Neutrophil (primary cell): ENCODE measurements at regions not wholly inside any gene's neighbourhood (a gene's known extent, or its start where the extent isn't known, plus 50 kb on each side); places are given as distances from the start of the nearest gene placed in this dataset.

ENCODE experiments used
- H3K27ac ChIP-seq: fragments of 200-600 bp; sonication (generic); 2 replicates; pipeline ENCODE4 v1.5.1; 2016; ENCODE audit warnings: mild to moderate bottlenecking, moderate library complexity
- H3K27me3 ChIP-seq: fragments of 200-600 bp; sonication (generic); 2 replicates; pipeline ENCODE4 v1.6.0; 2016; ENCODE audit warnings: mild to moderate bottlenecking
- H3K36me3 ChIP-seq: fragments of 200-600 bp; sonication (generic); 2 replicates; pipeline ENCODE4 v1.5.1; 2017
- H3K4me1 ChIP-seq, 2 experiments: fragments of 200-600 bp in 1 of 2; sonication (generic) in 1 of 2; 1 replicate in 1 of 2; 2 replicates in 1 of 2; pipeline versions ENCODE4 v1.5.1 to v1.6.1; 2013 to 2016; ENCODE audit warnings: low read depth in 1 of 2, low read length in 1 of 2, mild to moderate bottlenecking in 1 of 2, moderate library complexity in 1 of 2; ENCODE audit not compliant: control insufficient read depth in 1 of 2, insufficient read depth in 1 of 2
- H3K4me3 ChIP-seq, 2 experiments: fragments of 200-600 bp in 1 of 2; sonication (generic) in 1 of 2; 1 replicate in 1 of 2; 2 replicates in 1 of 2; pipeline ENCODE4 v1.5.1; 2013 to 2016; ENCODE audit warnings: low read depth in 1 of 2, low read length in 1 of 2, mild to moderate bottlenecking in 1 of 2, moderate library complexity in 1 of 2
- H3K9me3 ChIP-seq: fragments of 200-600 bp; sonication (generic); 2 replicates; pipeline ENCODE4 v1.5.1; 2016
- CTCF ChIP-seq: fragments of 200-600 bp; sonication (generic); IDR thresholded peaks from 2 replicates; pipeline ENCODE4 v1.5.1; 2016; ENCODE audit warnings: antibody characterized with exemption

- H3K9me3 ChIP-seq, result no peaks in the 10 kb centered on the region
- no peak overlapping the region for H3K27ac ChIP-seq
- no peak for TF ChIP-seq CTCF
- H3K4me3 ChIP-seq, result no peak overlapping the region
- no peaks in the 10 kb centered on the region for H3K27me3 ChIP-seq
- no peaks in the 10 kb centered on the region for H3K36me3 ChIP-seq
- H3K4me1 ChIP-seq, result no peaks in the 10 kb centered on the region
Measured at GRCh38 chr3:25895031-25895430, 105.1 kb downstream of the OXSM start.

GRCh38 chr3:25895443-25895842, 105.6 kb downstream of the OXSM start:
- H3K27me3 ChIP-seq, result no peaks in the 10 kb centered on the region
- no peaks in the 10 kb centered on the region for H3K4me1 ChIP-seq
- H3K36me3 ChIP-seq, result no peaks in the 10 kb centered on the region
- H3K9me3 ChIP-seq, result no peaks in the 10 kb centered on the region
- no peak overlapping the region for H3K4me3 ChIP-seq
- no peak overlapping the region for H3K27ac ChIP-seq
- no peak for TF ChIP-seq CTCF

DNA sequence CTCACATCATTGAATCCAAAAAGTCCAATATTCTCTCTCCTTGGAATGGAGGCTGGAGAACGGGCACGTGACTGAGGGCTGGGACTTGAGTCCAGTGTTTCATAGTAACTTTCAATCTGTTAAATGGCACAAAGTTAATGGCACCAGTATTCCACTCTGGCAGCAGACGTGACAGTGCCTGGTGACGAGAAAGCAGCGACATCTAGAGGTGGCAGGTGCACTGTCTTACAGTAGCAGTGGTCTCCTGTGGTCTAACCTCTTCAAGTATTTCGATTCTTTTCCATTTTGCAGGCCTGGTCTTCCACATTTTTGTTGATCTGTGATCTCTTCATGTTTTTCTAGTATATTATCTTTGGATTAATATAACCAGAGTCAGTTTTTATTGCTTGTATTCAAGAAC, 107.1 kb downstream of the OXSM start:
- no peaks in the 10 kb centered on the region for H3K4me1 ChIP-seq
- peaks cover 7% of the 10 kb centered on the region for H3K27me3 ChIP-seq
- no peak overlapping the region for H3K27ac ChIP-seq
- no peak for TF ChIP-seq CTCF
- H3K36me3 ChIP-seq, result no peaks in the 10 kb centered on the region
- no peak overlapping the region for H3K4me3 ChIP-seq
- H3K9me3 ChIP-seq, result no peaks in the 10 kb centered on the region

DNA sequence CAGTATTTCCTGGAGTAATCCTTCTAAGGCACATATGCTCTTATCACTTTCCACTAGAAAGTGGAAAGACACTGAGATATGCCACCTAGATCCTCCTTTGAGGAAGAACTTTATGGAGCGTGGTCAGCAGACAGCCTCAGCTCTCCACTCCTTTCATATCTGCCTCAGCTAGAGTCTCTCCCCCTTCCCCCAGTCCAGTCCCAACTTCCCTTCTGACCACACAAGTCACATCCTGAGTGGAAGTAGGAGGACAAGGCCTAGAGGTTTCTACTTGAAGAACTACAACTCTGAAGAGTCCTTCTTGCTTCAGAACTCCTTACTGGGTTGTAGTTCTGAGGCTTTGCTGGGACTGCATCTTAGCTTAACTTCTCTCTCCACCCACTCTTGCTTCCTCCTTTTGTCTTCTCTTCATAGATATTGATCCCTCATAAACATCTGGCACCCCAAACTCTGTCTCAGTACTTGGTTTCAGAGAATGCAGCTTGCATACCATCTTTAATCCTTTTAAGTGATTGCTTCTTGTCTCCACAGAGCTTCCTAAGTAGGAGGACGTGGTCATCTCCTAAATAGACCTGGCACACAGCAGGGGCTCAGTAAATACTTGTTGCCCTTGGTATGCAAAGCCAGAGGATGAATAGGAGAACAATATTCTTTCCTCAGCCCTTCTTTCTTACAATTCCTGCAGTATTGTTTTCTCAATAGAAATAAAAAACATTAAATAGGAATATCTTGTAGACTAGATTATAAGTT, 109.6 kb downstream of the OXSM start:
- peaks cover 7% of the 10 kb centered on the region for H3K27me3 ChIP-seq
- H3K4me3 ChIP-seq, result no peak overlapping the region
- H3K4me1 ChIP-seq, result no peaks in the 10 kb centered on the region
- no peak overlapping the region for H3K27ac ChIP-seq
- H3K36me3 ChIP-seq, result no peaks in the 10 kb centered on the region
- TF ChIP-seq CTCF, result no peak
- no peaks in the 10 kb centered on the region for H3K9me3 ChIP-seq

DNA sequence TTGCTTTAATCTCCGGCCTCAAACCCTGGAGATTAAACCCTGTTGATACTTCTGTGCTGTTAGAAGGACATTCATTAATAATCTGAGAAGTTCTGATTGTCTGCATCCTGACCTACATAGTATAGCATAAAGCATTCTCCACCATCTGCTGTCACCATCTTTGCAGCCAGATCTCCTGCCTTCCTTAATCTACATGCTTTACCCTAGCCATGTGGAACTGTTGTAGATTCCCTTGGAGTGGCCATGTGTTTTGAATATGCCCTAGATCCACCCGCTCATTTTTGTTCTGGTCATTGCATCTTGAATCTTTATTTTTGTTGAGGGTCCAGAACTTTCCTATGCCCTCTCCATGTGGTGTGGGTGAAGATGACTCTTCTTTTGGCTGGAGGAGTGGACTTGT, 110.3 kb downstream of the OXSM start:
- H3K9me3 ChIP-seq, result no peaks in the 10 kb centered on the region
- H3K4me3 ChIP-seq, result no peak overlapping the region
- peaks cover 7% of the 10 kb centered on the region for H3K27me3 ChIP-seq
- no peak overlapping the region for H3K27ac ChIP-seq
- H3K4me1 ChIP-seq, result no peaks in the 10 kb centered on the region
- TF ChIP-seq CTCF, result no peak
- H3K36me3 ChIP-seq, result no peaks in the 10 kb centered on the region

GRCh38 chr3:25901796-25902195, 111.9 kb downstream of the OXSM start:
- Histone ChIP-seq H3K9me3 (no peaks in the 10 kb centered on the region), H3K4me3 (no peak overlapping the region), H3K27ac (no peak overlapping the region), H3K36me3 (no peaks in the 10 kb centered on the region), H3K27me3 (peaks cover 7% of the 10 kb centered on the region), H3K4me1 (no peaks in the 10 kb centered on the region)
- TF ChIP-seq CTCF, result no peak
